GM19023 (cell line): ENCODE measurements at regions not wholly inside any gene's neighbourhood (a gene's known extent, or its start where the extent isn't known, plus 50 kb on each side); places are given as distances from the start of the nearest gene placed in this dataset.

ENCODE experiments used
- ATAC-seq: cut with Tn5 transposase; IDR thresholded peaks from one replicate; pipeline ENCODE4 v1.9.1; 2021; ENCODE audit warnings: mild to moderate bottlenecking, moderate library complexity; ENCODE audit not compliant: unreplicated experiment

GRCh38 chr13:95445131-95445530 lies 107.4 kb upstream of the CLDN10 start:
- ATAC-seq = no peak

- ATAC-seq = no peak
These were observed 104.7 kb upstream of the CLDN10 start for GRCh38 chr13:95447814-95448213.

GRCh38 chr13:95451656-95452055 lies 100.9 kb upstream of the CLDN10 start:
- ATAC-seq = no peak

- ATAC-seq = no peak
These were observed 100.1 kb upstream of the CLDN10 start for GRCh38 chr13:95452375-95452774.

- ATAC-seq = no peak
These were observed 96.7 kb upstream of the CLDN10 start for GRCh38 chr13:95455782-95456181.

GRCh38 chr13:95456815-95457214 lies 95.7 kb upstream of the CLDN10 start:
- ATAC-seq = peak; percentile 12

GRCh38 chr13:95457294-95457693 lies 95.2 kb upstream of the CLDN10 start:
- ATAC-seq = peak; percentile 99

- ATAC-seq = no peak
These were observed 89.7 kb upstream of the CLDN10 start for GRCh38 chr13:95462801-95463200.

GRCh38 chr13:95463531-95463930 lies 89.0 kb upstream of the CLDN10 start:
- no peak for ATAC-seq

- ATAC-seq = no peak
These were observed 81.8 kb upstream of the CLDN10 start for GRCh38 chr13:95470574-95471366.

GRCh38 chr13:95471960-95472359 lies 80.6 kb upstream of the CLDN10 start:
- no peak for ATAC-seq

GRCh38 chr13:95474992-95475391 lies 77.5 kb upstream of the CLDN10 start:
- ATAC-seq = no peak

- no peak for ATAC-seq
These were observed 75.3 kb upstream of the CLDN10 start for GRCh38 chr13:95477187-95477586.

- ATAC-seq = peak; percentile 1
These were observed 72.8 kb upstream of the CLDN10 start for GRCh38 chr13:95479731-95480130.

- ATAC-seq = peak; percentile 38
These were observed 72.4 kb upstream of the CLDN10 start for GRCh38 chr13:95480131-95480545.

GRCh38 chr13:95480791-95481780 lies 71.4 kb upstream of the CLDN10 start:
- ATAC-seq = no peak

GRCh38 chr13:95484052-95484451 lies 68.5 kb upstream of the CLDN10 start:
- no peak for ATAC-seq

GRCh38 chr13:95485045-95485517 lies 67.4 kb upstream of the CLDN10 start:
- no peak for ATAC-seq

- no peak for ATAC-seq
These were observed 66.9 kb upstream of the CLDN10 start for GRCh38 chr13:95485518-95486144.

GRCh38 chr13:95492044-95492801 lies 60.3 kb upstream of the CLDN10 start:
- no peak for ATAC-seq
